SK-N-SH (cell line): ENCODE measurements at regions not wholly inside any gene's neighbourhood (a gene's known extent, or its start where the extent isn't known, plus 50 kb on each side); places are given as distances from the start of the nearest gene placed in this dataset.

ENCODE experiments used
- CTCF ChIA-PET: fragments of 300-600, 350-600 bp; formaldehyde crosslinking; extraction: SDS; loops from one replicate; lab custom pipeline; 2021; lab: Yijun Ruan, JAX
- POLR2A ChIA-PET: fragments of 350-600 bp; sonication (Branson Sonifier 250); formaldehyde crosslinking; extraction: SDS; loops from one replicate; lab custom pipeline; 2020; ENCODE audit warnings: antibody characterized with exemption, inconsistent platforms; lab: Yijun Ruan, JAX
- DNase-seq: peaks from one replicate; pipeline ENCODE4 v3.0.0; 2012
- H2AFZ ChIP-seq: fragments of 200-600 bp; sonication (generic); 2 replicates; pipeline ENCODE4 v1.8.1; 2016; ENCODE audit warnings: antibody characterized with exemption, mild to moderate bottlenecking, low read depth
- H3F3A ChIP-seq: fragments of 200-600 bp; sonication (generic); replicated peaks from 2 replicates; pipeline ENCODE3; 2016; ENCODE audit warnings: antibody characterized with exemption, mild to moderate bottlenecking; ENCODE audit not compliant: insufficient read depth
- H3K27ac ChIP-seq, 2 experiments: fragments of 200-500 bp in 1 of 2; fragments of 200-600 bp in 1 of 2; sonication (Bioruptor generic) in 1 of 2; sonication (generic), shearing (Covaris generic) in 1 of 2; 2 replicates each; pipeline versions ENCODE4 v1.5.1 to v1.6.1; 2014 to 2016; ENCODE audit warnings: low read depth in 2 of 2, inconsistent platforms in 1 of 2, low read length in 1 of 2, mild to moderate bottlenecking in 1 of 2, mixed read lengths in 1 of 2
- H3K27me3 ChIP-seq: fragments of 200-600 bp; sonication (generic), shearing (Covaris generic); 2 replicates; pipeline ENCODE4 v1.6.1; 2016; ENCODE audit warnings: mixed run types; ENCODE audit not compliant: insufficient read depth
- H3K36me3 ChIP-seq, 2 experiments: fragments of 200-500 bp in 1 of 2; fragments of 200-600 bp in 1 of 2; sonication (Bioruptor generic) in 1 of 2; sonication (generic) in 1 of 2; replicated peaks in 1 of 2; 2 replicates each; pipeline versions ENCODE3 to v1.5.1; 2014 to 2016; ENCODE audit warnings: low read length in 1 of 2, mild to moderate bottlenecking in 1 of 2; ENCODE audit not compliant: insufficient read depth in 2 of 2, control insufficient read depth in 1 of 2
- H3K4me1 ChIP-seq, 2 experiments: fragments of 200-500 bp in 1 of 2; fragments of 200-600 bp in 1 of 2; sonication (Bioruptor generic) in 1 of 2; sonication (generic), shearing (Covaris generic) in 1 of 2; 2 replicates each; pipeline versions ENCODE4 v1.5.1 to v1.6.1; 2014 to 2016; ENCODE audit warnings: low read depth in 1 of 2, low read length in 1 of 2, mixed run types in 1 of 2; ENCODE audit not compliant: insufficient read depth in 2 of 2, control insufficient read depth in 1 of 2
- H3K4me2 ChIP-seq: fragments of 200-600 bp; sonication (generic), shearing (Covaris generic); 2 replicates; pipeline ENCODE4 v1.6.1; 2017; ENCODE audit warnings: mixed run types
- H3K4me3 ChIP-seq, 2 experiments: fragments of 200-500 bp in 1 of 2; fragments of 200-600 bp in 1 of 2; sonication (Bioruptor generic) in 1 of 2; sonication (generic), shearing (Covaris generic) in 1 of 2; 2 replicates each; pipeline versions ENCODE4 v1.5.1 to v1.8.1; 2014 to 2016; ENCODE audit warnings: low read depth in 2 of 2, inconsistent platforms in 1 of 2, low read length in 1 of 2, mild to moderate bottlenecking in 1 of 2, mixed read lengths in 1 of 2, moderate library complexity in 1 of 2
- H3K79me2 ChIP-seq: fragments of 200-600 bp; sonication (generic); 2 replicates; pipeline ENCODE4 v1.8.1; 2017; ENCODE audit warnings: mild to moderate bottlenecking; ENCODE audit not compliant: insufficient read depth
- H3K9ac ChIP-seq: fragments of 200-600 bp; sonication (generic); 2 replicates; pipeline ENCODE4 v1.6.1; 2017; ENCODE audit warnings: mixed run types
- H3K9me2 ChIP-seq: fragments of 200-600 bp; sonication (generic); 2 replicates; pipeline ENCODE4 v1.6.1; 2017; ENCODE audit warnings: mixed run types
- H3K9me3 ChIP-seq: fragments of 200-600 bp; sonication (generic); 2 replicates; pipeline ENCODE4 v1.6.1; 2017; ENCODE audit warnings: mixed run types, mild to moderate bottlenecking, moderate library complexity
- H4K20me1 ChIP-seq: fragments of 200-600 bp; sonication (generic); 2 replicates; pipeline ENCODE4 v1.6.1; 2017; ENCODE audit warnings: mild to moderate bottlenecking, mixed run types; ENCODE audit not compliant: insufficient read depth
- CHD2 ChIP-seq: fragments of 150-350 bp; IDR thresholded peaks from 2 replicates; pipeline ENCODE4 v1.6.1; 2018; ENCODE audit warnings: low read length; ENCODE audit not compliant: partially characterized antibody
- ELF1 ChIP-seq: IDR thresholded peaks from 2 replicates; pipeline ENCODE4 v1.4.0; 2012
- FOSL2 ChIP-seq: IDR thresholded peaks from 2 replicates; pipeline ENCODE4 v1.4.0; 2012; ENCODE audit warnings: low read depth, mild to moderate bottlenecking, moderate library complexity, borderline replicate concordance
- GABPA ChIP-seq: IDR thresholded peaks from 2 replicates; pipeline ENCODE4 v1.4.0; 2012; ENCODE audit warnings: low read depth, mild to moderate bottlenecking
- GATA2 ChIP-seq: sonication (generic); formaldehyde crosslinking; IDR thresholded peaks from 2 replicates; pipeline ENCODE4 v1.5.0; 2020; ENCODE audit warnings: mild to moderate bottlenecking, missing genetic modification reagents
- MEF2A ChIP-seq: IDR thresholded peaks from 2 replicates; pipeline ENCODE4 v1.4.0; 2012; ENCODE audit warnings: low read depth, borderline replicate concordance
- MXI1 ChIP-seq: IDR thresholded peaks from 2 replicates; pipeline ENCODE4 v1.6.1; 2012; ENCODE audit warnings: mild to moderate bottlenecking, low read depth, low read length, improper control_type of control experiment
- NFIC ChIP-seq: IDR thresholded peaks from 2 replicates; pipeline ENCODE4 v1.4.0; 2012; ENCODE audit warnings: borderline replicate concordance
- POLR2AphosphoS5 ChIP-seq: IDR thresholded peaks from 2 replicates; pipeline ENCODE4 v1.6.1; 2012; ENCODE audit warnings: low read depth, low read length
- RFX5 ChIP-seq: IDR thresholded peaks from 2 replicates; pipeline ENCODE4 v1.6.1; 2012; ENCODE audit warnings: mild to moderate bottlenecking, improper control_type of control experiment, low read length
- RXRA ChIP-seq: IDR thresholded peaks from 2 replicates; pipeline ENCODE4 v1.4.0; 2012; ENCODE audit warnings: low read depth, mild to moderate bottlenecking, borderline replicate concordance
- SIN3A ChIP-seq: IDR thresholded peaks from 2 replicates; pipeline ENCODE4 v1.6.1; 2012; ENCODE audit warnings: low read depth, mild to moderate bottlenecking, low read length, moderate library complexity, borderline replicate concordance
- YY1 ChIP-seq: IDR thresholded peaks from 2 replicates; pipeline ENCODE4 v1.4.0; 2012; ENCODE audit warnings: low read depth, mild to moderate bottlenecking
- WGBS: methylation state at CpG from one replicate; pipeline ENCODE4 v1.1.6; 2017; ENCODE audit warnings: low lambda C conversion rate; 5-methylcytosine and 5-hydroxymethylcytosine counted together
- TF ChIP-seq, protein P1 (sequence below): fragments of 150-350 bp; IDR thresholded peaks from 2 replicates; pipeline ENCODE4 v1.6.1; 2016; ENCODE audit warnings: mild to moderate bottlenecking, low read depth, low read length
- TF ChIP-seq, protein P2 (sequence below): IDR thresholded peaks from 2 replicates; pipeline ENCODE4 v1.6.1; 2012; ENCODE audit warnings: mild to moderate bottlenecking, low read depth, low read length, moderate library complexity
- TF ChIP-seq, protein P3 (sequence below): IDR thresholded peaks from 2 replicates; pipeline ENCODE4 v1.4.0; 2012; ENCODE audit warnings: low read depth, borderline replicate concordance

DNA sequence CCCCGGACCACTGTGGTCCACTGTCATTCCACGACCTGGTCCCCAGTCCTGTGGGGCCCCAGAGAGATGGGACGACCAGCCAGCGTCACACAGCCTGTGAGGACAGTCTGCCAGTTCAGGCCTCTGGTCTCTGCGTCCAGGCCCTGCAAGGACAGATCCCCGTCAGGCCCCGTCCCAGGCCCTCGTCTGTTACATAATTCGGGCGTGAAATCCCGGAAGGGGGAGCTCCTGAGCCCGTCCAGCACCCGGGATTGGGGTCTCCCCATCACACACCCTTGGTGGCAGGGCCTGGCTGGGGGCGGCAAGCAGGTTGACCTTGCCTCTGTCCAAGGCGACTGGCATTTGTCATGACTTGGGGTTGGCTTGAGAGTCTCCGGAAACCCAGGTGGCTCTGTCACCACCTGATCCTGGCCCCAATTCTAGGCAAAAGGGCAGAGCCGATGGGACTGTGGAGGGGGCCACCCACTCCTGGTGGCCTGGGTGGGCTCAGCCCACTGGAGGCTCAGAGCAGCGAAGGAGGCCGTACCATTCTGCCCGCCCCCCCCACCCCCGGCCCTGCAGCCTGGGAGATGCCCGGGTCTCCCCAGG, 73.8 kb upstream of the GATA5 start:
- Histone ChIP-seq H3K9me3 (no peaks in the 10 kb centered on the region), H3K4me3 (no peak overlapping the region), H3K4me1 (peaks cover 0 to 25% of the 10 kb centered on the region in 2 experiments; a peak in 1 of 4 replicates), H3K36me3 (no peaks in the 10 kb centered on the region), H3K9ac (no peak overlapping the region), H3K9me2 (no peaks in the 10 kb centered on the region), H3K27ac (no peak overlapping the region), H2AFZ (no peak overlapping the region), H3K4me2 (no peak overlapping the region), H3K27me3 (peaks cover 27% of the 10 kb centered on the region), H3K79me2 (no peaks in the 10 kb centered on the region), H4K20me1 (no peaks in the 10 kb centered on the region), H3F3A (no peaks in the 10 kb centered on the region)
- 76% methylated on average over 3 of the region's 22 CpGs for WGBS
- POLR2A ChIA-PET = no interaction called here
- no peak for DNase-seq
- CTCF ChIA-PET = interaction anchor here (0.6 to 3.4 kb wide), 4 partner anchors 13 to 50 kb away, joined by 3 to 12 read pairs (median 3); no protein-coding TSS in a partner anchor
- TF ChIP-seq RFX5 (no peak), GATA2 (CRISPR knock-in tag) (no peak), YY1 (no peak), SIN3A (no peak)
- TF ChIP-seq, protein P1, sequence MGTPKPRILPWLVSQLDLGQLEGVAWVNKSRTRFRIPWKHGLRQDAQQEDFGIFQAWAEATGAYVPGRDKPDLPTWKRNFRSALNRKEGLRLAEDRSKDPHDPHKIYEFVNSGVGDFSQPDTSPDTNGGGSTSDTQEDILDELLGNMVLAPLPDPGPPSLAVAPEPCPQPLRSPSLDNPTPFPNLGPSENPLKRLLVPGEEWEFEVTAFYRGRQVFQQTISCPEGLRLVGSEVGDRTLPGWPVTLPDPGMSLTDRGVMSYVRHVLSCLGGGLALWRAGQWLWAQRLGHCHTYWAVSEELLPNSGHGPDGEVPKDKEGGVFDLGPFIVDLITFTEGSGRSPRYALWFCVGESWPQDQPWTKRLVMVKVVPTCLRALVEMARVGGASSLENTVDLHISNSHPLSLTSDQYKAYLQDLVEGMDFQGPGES = no peak
- TF ChIP-seq, protein P2, sequence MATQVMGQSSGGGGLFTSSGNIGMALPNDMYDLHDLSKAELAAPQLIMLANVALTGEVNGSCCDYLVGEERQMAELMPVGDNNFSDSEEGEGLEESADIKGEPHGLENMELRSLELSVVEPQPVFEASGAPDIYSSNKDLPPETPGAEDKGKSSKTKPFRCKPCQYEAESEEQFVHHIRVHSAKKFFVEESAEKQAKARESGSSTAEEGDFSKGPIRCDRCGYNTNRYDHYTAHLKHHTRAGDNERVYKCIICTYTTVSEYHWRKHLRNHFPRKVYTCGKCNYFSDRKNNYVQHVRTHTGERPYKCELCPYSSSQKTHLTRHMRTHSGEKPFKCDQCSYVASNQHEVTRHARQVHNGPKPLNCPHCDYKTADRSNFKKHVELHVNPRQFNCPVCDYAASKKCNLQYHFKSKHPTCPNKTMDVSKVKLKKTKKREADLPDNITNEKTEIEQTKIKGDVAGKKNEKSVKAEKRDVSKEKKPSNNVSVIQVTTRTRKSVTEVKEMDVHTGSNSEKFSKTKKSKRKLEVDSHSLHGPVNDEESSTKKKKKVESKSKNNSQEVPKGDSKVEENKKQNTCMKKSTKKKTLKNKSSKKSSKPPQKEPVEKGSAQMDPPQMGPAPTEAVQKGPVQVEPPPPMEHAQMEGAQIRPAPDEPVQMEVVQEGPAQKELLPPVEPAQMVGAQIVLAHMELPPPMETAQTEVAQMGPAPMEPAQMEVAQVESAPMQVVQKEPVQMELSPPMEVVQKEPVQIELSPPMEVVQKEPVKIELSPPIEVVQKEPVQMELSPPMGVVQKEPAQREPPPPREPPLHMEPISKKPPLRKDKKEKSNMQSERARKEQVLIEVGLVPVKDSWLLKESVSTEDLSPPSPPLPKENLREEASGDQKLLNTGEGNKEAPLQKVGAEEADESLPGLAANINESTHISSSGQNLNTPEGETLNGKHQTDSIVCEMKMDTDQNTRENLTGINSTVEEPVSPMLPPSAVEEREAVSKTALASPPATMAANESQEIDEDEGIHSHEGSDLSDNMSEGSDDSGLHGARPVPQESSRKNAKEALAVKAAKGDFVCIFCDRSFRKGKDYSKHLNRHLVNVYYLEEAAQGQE = no peak

DNA sequence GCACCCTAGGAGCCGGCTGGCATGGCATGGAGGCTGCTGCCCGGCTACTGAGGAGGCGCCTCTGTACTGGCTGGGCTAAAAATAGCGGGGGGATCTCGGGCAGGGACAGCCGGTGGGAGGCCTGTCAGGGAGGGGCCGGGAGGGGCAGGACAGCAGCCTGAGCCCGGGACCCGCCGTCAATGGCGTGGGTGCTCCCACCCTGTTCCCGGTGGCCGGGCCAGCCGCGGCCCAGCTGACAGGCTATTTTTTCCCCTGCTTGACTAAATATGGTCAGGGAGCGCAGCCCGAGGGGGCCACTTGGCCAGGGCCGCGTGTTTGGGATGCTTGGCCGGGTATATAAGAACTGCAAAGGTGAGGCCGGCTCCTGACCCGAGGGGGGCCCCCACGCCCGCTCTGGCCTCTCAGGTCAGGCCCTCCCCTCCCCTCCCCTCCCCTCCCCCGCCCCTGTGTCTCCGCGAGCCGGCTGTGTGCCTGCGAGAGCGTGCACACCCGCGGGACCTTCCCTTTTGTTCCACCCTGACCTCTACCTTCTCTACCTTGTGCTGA, 74.4 kb upstream of the GATA5 start:
- H3K9me2 ChIP-seq = no peaks in the 10 kb centered on the region
- H3F3A ChIP-seq = no peaks in the 10 kb centered on the region
- no peaks in the 10 kb centered on the region for H4K20me1 ChIP-seq
- H3K4me1 ChIP-seq = peaks cover 0 to 25% of the 10 kb centered on the region in 2 experiments; a peak in 1 of 4 replicates
- 71% methylated on average over 9 of the region's 32 CpGs for WGBS
- peaks cover 27% of the 10 kb centered on the region for H3K27me3 ChIP-seq
- H3K9me3 ChIP-seq = no peaks in the 10 kb centered on the region
- H3K36me3 ChIP-seq = no peaks in the 10 kb centered on the region
- H3K4me2 ChIP-seq = no peak overlapping the region
- H3K9ac ChIP-seq = no peak overlapping the region
- ChIA-PET POLR2A (no interaction called here), CTCF (interaction anchor here (1.0 to 3.4 kb wide), 3 partner anchors 46 to 67 kb away, joined by 3 to 15 read pairs (median 12); no protein-coding TSS in a partner anchor)
- H3K27ac ChIP-seq = no peak overlapping the region
- no peak for DNase-seq
- H2AFZ ChIP-seq = no peak overlapping the region
- no peaks in the 10 kb centered on the region for H3K79me2 ChIP-seq
- no peak overlapping the region for H3K4me3 ChIP-seq
- TF ChIP-seq GABPA (no peak), FOSL2 (no peak), MXI1 (no peak), POLR2AphosphoS5 (no peak), NFIC (no peak), MEF2A (no peak), ELF1 (no peak), CHD2 (no peak), RXRA (no peak)
- TF ChIP-seq, protein P1 = no peak
- TF ChIP-seq, protein P3, sequence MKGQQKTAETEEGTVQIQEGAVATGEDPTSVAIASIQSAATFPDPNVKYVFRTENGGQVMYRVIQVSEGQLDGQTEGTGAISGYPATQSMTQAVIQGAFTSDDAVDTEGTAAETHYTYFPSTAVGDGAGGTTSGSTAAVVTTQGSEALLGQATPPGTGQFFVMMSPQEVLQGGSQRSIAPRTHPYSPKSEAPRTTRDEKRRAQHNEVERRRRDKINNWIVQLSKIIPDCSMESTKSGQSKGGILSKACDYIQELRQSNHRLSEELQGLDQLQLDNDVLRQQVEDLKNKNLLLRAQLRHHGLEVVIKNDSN = no peak
- TF ChIP-seq, protein P2 = no peak
